ENCODE measurements at regions not wholly inside any gene's neighbourhood (a gene's known extent, or its start where the extent isn't known, plus 50 kb on each side); places are given as distances from the start of the nearest gene placed in this dataset.
A peak's percentile ranks its signal among the peaks of the same experiment; 100 is the strongest.

DNA sequence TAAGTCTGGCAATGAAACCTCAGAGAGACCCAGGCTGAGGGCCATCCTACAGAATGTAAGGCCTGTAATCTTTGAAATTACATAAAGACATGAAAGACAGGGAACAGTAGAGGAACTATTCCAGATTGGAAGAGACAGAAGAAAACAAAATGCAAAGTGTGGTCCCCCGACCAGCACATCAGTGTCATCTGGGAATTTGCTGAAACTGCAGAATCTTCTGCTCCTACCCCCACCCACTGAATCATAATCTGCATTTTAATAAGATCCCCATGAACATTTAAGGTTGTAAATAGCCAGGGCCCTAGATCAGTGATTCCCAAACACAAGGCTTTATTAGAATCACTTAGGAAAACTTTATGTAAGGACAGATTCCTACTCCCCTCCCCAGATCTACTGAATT is 154.4 kb downstream of the NOC3L start:
- H3K36me3 ChIP-seq, result no peaks in the 10 kb centered on the region
- no peaks in the 10 kb centered on the region for H3K27me3 ChIP-seq
- no peak for DNase-seq
- H3K27ac ChIP-seq, result no peak overlapping the region
- H3K9me3 ChIP-seq (replicated peaks), result no peaks in the 10 kb centered on the region
- peaks cover 28% of the 10 kb centered on the region for H3K4me1 ChIP-seq
- no peak overlapping the region for H3K4me3 ChIP-seq

DNA sequence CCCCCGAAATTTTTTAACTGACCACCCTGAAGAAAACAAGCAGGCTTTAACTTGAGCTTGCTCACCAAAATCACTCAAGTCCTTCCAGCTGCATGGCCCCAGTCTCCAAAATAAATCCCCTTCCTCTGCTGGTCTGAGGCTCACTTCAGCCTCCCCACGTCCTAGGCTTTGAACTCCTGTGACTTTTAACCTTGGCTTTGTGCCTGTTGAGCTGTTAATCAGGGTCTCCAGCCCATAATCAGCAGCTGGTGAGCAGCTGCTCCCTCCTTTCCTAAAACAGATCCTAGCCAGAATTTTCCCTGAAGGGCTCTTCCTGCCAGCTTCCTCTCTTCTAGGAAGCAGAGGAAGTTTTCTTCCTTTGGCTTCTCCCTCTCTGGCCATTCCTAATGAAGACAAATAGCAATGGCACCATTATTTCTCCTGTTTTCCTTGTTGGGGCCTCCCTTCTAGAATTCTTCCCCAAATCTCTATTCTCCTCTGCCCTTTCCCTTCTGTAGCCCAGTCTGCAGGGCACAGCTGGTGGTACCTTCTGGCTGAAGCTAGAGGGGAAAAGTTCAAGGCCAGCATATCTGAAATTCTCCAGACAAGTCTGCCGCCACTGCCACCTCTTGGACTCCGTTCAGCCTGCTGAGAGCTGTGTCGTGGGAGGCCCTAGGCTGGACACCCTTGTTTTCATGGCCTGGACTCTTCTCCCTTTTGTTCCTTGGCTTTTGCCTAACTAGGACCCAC is 152.1 kb downstream of the NOC3L start:
- DNase-seq, result peak; percentile 69 to 79
- Histone ChIP-seq H3K27me3 (no peaks in the 10 kb centered on the region), H3K36me3 (no peaks in the 10 kb centered on the region), H3K27ac (peak overlapping the region; percentile 73), H3K9me3 (replicated peaks) (no peaks in the 10 kb centered on the region), H3K4me3 (no peak overlapping the region), H3K4me1 (peaks cover 20% of the 10 kb centered on the region)

- H3K4me1 ChIP-seq, result peaks cover 17% of the 10 kb centered on the region
- H3K27ac ChIP-seq, result peak overlapping the region; percentile 73
- no peak for DNase-seq
- no peak overlapping the region for H3K4me3 ChIP-seq
- H3K36me3 ChIP-seq, result no peaks in the 10 kb centered on the region
- H3K27me3 ChIP-seq, result no peaks in the 10 kb centered on the region
- no peaks in the 10 kb centered on the region for H3K9me3 ChIP-seq (replicated peaks)
These were observed 151.6 kb downstream of the NOC3L start for GRCh38 chr10:94211169-94211510.

- H3K4me1 ChIP-seq, result peaks cover 17% of the 10 kb centered on the region
- no peaks in the 10 kb centered on the region for H3K27me3 ChIP-seq
- peak in 1 of 2 experiments; percentile 13 for DNase-seq
- no peaks in the 10 kb centered on the region for H3K36me3 ChIP-seq
- no peak overlapping the region for H3K27ac ChIP-seq
- no peaks in the 10 kb centered on the region for H3K9me3 ChIP-seq (replicated peaks)
- no peak overlapping the region for H3K4me3 ChIP-seq
These were observed 149.7 kb downstream of the NOC3L start for GRCh38 chr10:94213001-94213530.

- H3K4me1 ChIP-seq, result peaks cover 17% of the 10 kb centered on the region
- no peak overlapping the region for H3K27ac ChIP-seq
- no peak for DNase-seq
These were observed 148.8 kb downstream of the NOC3L start for GRCh38 chr10:94213980-94214379.

GRCh38 chr10:94214481-94214893 is 148.3 kb downstream of the NOC3L start:
- Histone ChIP-seq H3K27ac (no peak overlapping the region), H3K27me3 (no peaks in the 10 kb centered on the region), H3K4me3 (no peak overlapping the region), H3K36me3 (no peaks in the 10 kb centered on the region), H3K4me1 (peaks cover 15% of the 10 kb centered on the region), H3K9me3 (replicated peaks) (no peaks in the 10 kb centered on the region)
- no peak for DNase-seq

More at GRCh38 chr10:94213980-94214379, 148.8 kb downstream of the NOC3L start:
- Histone ChIP-seq H3K9me3 (replicated peaks) (no peaks in the 10 kb centered on the region), H3K36me3 (no peaks in the 10 kb centered on the region), H3K27me3 (no peaks in the 10 kb centered on the region), H3K4me3 (no peak overlapping the region)

DNA sequence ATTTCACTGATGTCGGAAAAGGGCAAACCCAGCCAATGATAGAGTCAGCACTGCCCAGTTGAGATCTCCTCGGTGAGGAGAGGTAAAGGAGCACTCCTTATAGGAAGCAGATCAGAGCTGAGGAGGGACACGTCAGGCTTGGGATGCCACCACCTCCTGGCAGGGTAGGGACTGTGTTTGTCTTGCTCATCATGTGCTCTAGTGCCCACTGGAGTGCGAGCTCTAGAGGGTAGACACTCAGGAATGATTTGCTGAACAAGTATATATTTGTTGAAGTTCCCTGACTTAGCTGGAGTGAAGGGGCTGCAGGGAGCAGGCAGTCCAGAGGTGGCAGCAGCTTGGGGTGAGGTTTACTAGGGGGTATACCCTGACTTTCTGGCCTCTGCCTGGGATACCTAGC is 146.5 kb downstream of the NOC3L start:
- H3K4me3 ChIP-seq, result no peak overlapping the region
- DNase-seq, result no peak
- H3K27ac ChIP-seq, result no peak overlapping the region
- H3K4me1 ChIP-seq, result peaks cover 2% of the 10 kb centered on the region
- H3K27me3 ChIP-seq, result no peaks in the 10 kb centered on the region
- H3K36me3 ChIP-seq, result no peaks in the 10 kb centered on the region
- no peaks in the 10 kb centered on the region for H3K9me3 ChIP-seq (replicated peaks)

DNA sequence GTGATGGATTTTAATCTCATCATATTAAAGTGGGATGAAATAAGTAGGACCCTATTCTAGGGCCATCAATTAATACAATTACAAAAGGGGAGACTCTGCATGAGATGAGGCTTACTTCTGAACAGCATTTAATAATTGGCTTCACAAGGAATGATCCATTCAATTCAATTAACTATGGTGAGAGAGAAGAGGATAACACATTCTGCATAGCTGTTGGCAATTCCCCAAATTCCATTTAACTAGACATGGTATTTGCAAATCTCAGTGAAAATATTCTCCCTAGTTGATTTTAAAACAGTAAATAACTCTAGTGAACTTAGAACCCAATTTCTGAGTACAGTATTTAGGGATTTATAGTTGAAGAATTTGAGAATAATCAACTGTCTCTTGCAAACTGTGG is 145.3 kb downstream of the NOC3L start:
- Histone ChIP-seq H3K9me3 (replicated peaks) (no peaks in the 10 kb centered on the region), H3K27ac (no peak overlapping the region), H3K36me3 (no peaks in the 10 kb centered on the region), H3K4me1 (no peaks in the 10 kb centered on the region), H3K4me3 (no peak overlapping the region), H3K27me3 (no peaks in the 10 kb centered on the region)
- no peak for DNase-seq

DNA sequence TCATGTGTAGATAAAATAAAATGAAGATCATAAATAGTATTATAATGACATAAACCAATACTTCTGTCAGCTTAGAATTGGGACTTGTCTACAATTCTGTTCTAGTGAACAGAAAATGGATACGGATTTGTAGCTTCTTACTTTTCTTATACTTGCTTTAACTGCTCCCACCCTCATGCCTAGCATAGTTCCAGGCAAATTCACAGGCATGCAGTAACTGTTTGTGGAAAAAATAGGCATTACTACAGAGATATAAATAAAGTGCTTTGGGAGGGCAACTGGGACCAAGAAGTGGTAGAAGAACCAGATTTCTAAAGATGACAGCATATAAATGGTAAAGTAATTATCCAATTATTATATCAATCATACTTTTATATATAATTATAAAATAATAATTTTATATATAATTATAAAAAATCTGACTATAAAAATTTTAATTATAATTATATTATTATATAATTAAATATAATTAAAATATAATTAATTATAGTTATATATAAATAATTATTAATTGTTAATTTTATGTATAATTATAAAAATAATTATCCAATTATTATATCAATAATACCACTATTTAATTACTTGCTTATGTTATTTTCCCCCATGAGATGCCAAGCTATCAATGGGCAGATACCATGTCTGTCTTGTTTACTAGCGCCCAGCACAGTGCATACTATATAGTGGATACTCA is 144.1 kb downstream of the NOC3L start:
- H3K36me3 ChIP-seq, result no peaks in the 10 kb centered on the region
- no peak overlapping the region for H3K27ac ChIP-seq
- no peak for DNase-seq
- no peaks in the 10 kb centered on the region for H3K27me3 ChIP-seq
- H3K4me3 ChIP-seq, result no peak overlapping the region
- H3K4me1 ChIP-seq, result no peaks in the 10 kb centered on the region
- no peaks in the 10 kb centered on the region for H3K9me3 ChIP-seq (replicated peaks)

DNA sequence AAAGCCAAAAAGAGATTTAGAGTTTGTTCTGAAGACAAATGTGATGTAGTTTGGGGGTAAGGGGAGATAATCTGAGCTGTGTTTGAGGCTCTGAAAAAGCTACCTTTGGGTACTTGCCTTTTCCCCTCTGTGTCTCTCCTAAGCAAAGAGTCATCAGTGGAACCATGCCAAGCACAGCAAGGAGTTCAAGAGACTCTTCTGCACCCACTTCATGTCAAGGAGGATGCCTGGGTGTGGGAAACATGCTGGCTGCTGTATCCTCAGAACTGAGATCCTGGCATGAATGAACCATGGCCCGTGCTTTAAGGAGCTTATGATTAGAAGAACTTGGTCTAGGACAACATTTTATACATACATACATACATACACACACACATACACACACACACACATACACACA is 142.9 kb downstream of the NOC3L start:
- DNase-seq, result no peak

DNA sequence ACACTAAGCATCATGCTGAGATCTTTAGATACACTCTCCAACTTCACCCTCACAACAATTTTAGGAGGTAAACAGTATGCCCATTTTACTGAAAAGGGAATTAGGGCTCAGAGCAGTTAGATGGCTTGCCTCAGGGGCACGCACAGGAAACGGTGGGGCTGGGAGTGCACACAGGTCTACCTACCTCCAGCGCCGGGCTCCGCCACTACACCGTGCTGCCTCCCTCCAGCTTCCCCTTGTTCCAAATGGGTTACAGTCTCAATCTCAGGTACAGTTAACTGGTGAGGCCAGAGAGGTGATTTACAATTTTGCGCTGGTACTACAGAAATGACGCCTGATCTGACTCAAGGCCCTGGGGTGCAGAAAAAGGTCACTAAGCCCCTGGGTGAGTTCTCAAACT is 142.0 kb downstream of the NOC3L start:
- Histone ChIP-seq H3K27ac (no peak overlapping the region), H3K27me3 (no peaks in the 10 kb centered on the region), H3K4me3 (no peak overlapping the region), H3K9me3 (replicated peaks) (no peaks in the 10 kb centered on the region), H3K4me1 (no peaks in the 10 kb centered on the region), H3K36me3 (no peaks in the 10 kb centered on the region)
- DNase-seq, result no peak

More for the DNA sequence above, 142.9 kb downstream of the NOC3L start:
- Histone ChIP-seq H3K9me3 (replicated peaks) (no peaks in the 10 kb centered on the region), H3K27ac (no peak overlapping the region), H3K4me1 (no peaks in the 10 kb centered on the region), H3K4me3 (no peak overlapping the region), H3K36me3 (no peaks in the 10 kb centered on the region), H3K27me3 (no peaks in the 10 kb centered on the region)

GRCh38 chr10:94223702-94224370 is 138.9 kb downstream of the NOC3L start:
- no peak overlapping the region for H3K4me3 ChIP-seq
- H3K4me1 ChIP-seq, result no peaks in the 10 kb centered on the region
- no peaks in the 10 kb centered on the region for H3K36me3 ChIP-seq
- DNase-seq, result no peak
- H3K27ac ChIP-seq, result no peak overlapping the region
- no peaks in the 10 kb centered on the region for H3K9me3 ChIP-seq (replicated peaks)
- H3K27me3 ChIP-seq, result no peaks in the 10 kb centered on the region

DNA sequence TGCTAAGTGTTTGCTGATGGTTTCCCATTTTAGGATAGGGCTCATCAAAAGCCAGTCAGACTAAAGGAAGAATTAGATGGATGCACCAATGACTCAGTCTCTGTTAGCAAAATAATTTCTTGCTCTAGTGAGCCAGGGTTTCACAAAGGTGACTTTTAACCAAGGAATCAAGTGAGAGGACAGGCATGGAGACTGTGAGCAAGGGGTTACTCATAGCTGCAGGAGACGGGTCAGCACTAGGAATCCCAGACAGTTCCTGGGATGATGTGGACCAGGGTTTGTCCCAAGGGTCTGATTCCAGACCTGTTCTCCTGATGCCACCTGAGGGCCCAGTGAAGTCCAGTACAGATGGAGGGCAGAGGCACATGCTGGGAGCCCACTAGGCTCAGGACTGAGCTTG is 138.1 kb downstream of the NOC3L start:
- Histone ChIP-seq H3K27me3 (no peaks in the 10 kb centered on the region), H3K27ac (no peak overlapping the region), H3K4me1 (no peaks in the 10 kb centered on the region), H3K9me3 (replicated peaks) (no peaks in the 10 kb centered on the region), H3K36me3 (no peaks in the 10 kb centered on the region), H3K4me3 (no peak overlapping the region)
- DNase-seq, result no peak

GRCh38 chr10:94225589-94225988 is 137.2 kb downstream of the NOC3L start:
- Histone ChIP-seq H3K9me3 (replicated peaks) (no peaks in the 10 kb centered on the region), H3K36me3 (no peaks in the 10 kb centered on the region), H3K27ac (no peak overlapping the region), H3K4me1 (no peaks in the 10 kb centered on the region), H3K27me3 (no peaks in the 10 kb centered on the region), H3K4me3 (no peak overlapping the region)
- DNase-seq, result peak in 1 of 2 experiments; percentile 21

DNA sequence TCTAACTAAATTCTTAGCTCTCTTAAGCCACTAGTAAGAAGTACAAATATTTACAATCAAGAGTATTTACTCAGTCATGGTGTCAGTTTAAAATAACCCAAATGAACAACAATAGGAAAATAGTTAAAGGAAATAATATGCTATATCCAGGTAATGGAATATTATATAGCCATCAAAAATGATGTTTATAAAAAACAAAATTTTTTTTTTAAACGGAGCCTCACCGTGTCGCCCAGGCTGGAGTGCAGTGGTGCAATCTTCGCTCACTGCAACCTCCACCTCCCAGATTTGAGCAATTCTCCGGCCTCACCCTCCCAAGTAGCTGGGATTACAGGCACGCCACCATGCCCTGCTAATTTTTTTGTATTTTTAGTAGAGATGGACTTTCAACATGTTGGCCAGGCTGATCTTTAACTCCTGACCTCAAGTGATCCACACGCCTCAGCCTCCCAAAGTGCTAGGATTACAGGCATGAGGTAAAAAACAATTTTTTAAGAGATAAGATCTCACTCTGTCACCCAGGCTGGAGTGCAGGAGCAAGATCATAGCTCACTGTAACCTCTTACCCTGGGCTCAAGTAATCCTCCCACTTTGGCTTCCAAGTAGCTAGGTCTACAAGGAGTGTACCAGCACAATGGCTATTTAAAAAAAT is 132.5 kb downstream of the NOC3L start:
- Histone ChIP-seq H3K27me3 (no peaks in the 10 kb centered on the region), H3K9me3 (replicated peaks) (no peaks in the 10 kb centered on the region)

More for the DNA sequence above, 132.5 kb downstream of the NOC3L start:
- no peak for DNase-seq
- H3K4me1 ChIP-seq, result no peaks in the 10 kb centered on the region
- H3K27ac ChIP-seq, result no peak overlapping the region
- no peaks in the 10 kb centered on the region for H3K36me3 ChIP-seq
- no peak overlapping the region for H3K4me3 ChIP-seq
